Fibroblast of skin of right biceps (primary cell): ENCODE measurements at regions not wholly inside any gene's neighbourhood (a gene's known extent, or its start where the extent isn't known, plus 50 kb on each side); places are given as distances from the start of the nearest gene placed in this dataset.
A peak's percentile ranks its signal among the peaks of the same experiment; 100 is the strongest.

Experiments used
- DNase-seq: peaks from one replicate; pipeline ENCODE4 v3.0.0-alpha.2; 2013

GRCh38 chr11:62026739-62027370, 59.4 kb upstream of the FTH1 start:
- no peak for DNase-seq

- peak; percentile 67 for DNase-seq
Measured at GRCh38 chr11:62025487-62026105, 58.2 kb upstream of the FTH1 start.

DNA sequence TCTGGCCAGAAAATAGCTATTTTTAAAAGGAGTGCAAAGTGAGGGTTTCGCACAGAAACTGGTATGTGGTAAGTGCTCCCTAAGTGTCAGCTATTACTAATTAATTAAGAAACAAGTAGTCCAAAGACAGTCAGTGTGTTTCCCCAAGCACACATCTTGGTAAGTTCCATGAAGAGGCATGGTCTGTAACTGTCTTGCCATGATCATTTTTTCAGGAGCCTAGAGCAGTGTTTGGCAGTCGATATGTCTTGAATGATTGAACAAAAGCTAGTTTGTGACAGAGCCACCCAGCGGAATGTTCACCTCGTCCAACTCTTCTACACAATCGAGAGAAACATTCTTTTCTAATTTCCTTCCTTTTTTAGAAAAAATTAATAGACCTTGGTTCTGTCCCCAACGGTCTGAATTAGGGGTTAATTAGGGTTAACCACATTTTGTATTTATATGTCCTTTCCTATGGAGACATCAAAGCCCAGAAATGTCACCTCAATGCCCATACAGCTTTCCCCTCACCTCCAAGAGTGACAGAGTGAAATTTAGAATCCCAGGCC, 57.6 kb upstream of the FTH1 start:
- no peak for DNase-seq

DNA sequence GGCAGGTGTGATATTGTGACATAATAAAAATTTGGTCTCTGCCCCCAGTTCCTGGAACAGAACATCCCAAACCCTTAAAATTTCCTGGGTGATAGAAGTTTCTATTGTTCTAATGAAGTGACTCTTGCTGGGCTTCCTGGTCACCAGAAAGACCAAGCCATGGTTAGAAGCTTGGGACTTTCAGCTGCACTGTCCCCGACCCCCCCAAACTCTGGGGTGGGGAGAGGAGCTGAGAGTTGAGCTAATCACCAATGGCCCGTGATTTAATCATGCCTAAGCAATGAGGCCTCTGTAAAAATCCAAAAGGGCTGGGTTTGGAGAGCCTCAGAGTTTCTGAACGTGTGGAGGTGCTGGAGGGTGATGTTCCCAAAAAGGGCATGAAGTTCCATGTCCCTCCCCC, 54.8 kb upstream of the FTH1 start:
- DNase-seq, result no peak

GRCh38 chr11:62020661-62021060, 53.2 kb upstream of the FTH1 start:
- DNase-seq, result no peak

DNA sequence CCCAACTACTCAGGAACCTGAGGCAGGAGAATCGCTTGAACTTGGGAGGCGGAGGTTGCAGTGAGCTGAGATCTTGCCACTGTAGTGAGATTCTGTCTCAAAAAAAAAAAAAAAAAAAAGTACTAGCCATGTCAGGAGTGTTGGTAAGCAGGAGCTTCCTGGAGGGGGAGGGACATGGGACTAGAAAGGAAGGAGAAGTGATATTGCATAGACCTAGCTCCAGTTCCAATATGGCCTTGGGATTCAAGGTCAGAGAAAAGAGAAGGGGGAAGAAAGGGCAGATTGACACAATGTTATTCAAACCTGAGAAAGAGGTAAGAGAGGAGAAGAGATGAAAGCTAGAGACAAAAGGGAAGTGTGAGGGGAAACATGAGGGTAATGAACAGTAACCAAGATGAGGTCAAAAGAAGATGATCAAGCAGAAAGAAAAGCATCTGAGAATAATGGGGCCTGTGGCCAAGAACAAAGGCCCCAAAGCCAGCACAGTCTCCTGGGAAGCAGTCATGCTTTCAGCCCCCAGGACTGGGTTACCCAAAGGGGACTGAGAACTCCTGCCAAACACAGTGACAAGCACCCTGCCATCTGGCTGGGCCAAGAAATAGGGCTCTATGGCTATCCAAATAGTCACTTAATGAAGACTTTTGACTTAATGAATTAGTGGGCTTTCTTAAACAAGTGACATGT, 51.7 kb upstream of the FTH1 start:
- DNase-seq, result no peak

GRCh38 chr11:62017878-62018655, 50.6 kb upstream of the FTH1 start:
- DNase-seq, result no peak
